ENCODE measurements at regions not wholly inside any gene's neighbourhood (a gene's known extent, or its start where the extent isn't known, plus 50 kb on each side); places are given as distances from the start of the nearest gene placed in this dataset.

DNA sequence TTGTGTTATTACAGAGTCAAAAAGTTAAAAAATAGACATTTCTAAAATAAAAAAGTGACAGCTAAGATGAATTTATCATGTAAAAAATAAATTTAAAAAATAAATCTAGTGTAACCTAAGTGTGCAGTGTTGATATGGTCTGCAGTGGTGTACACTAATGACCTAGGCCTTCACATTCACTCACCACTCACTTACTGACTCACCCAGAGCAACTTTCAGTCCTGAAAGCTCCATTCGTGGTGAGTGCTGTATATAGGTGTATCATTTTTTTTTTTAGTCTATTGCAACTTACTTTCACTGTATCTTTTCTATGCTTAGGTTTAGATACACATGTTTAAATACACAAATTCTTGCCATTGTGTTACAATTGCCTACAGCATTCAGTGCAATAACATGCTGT, 459.4 kb upstream of the ROBO1 start:
- TF ChIP-seq YY1 (IDR thresholded peaks at IDR 0.05) (no peak), RXRA (IDR thresholded peaks at IDR 0.05) (no peak), NR2F2 (IDR thresholded peaks at IDR 0.05) (no peak), EGR1 (IDR thresholded peaks at IDR 0.05; ENCODE audit: low read depth in 2 of 2) (no peak), GABPA (IDR thresholded peaks at IDR 0.05 in 1 of 2, conservative IDR thresholded peaks at IDR 0.05 in 1 of 2) (no peak)
- TF ChIP-seq, protein P1, sequence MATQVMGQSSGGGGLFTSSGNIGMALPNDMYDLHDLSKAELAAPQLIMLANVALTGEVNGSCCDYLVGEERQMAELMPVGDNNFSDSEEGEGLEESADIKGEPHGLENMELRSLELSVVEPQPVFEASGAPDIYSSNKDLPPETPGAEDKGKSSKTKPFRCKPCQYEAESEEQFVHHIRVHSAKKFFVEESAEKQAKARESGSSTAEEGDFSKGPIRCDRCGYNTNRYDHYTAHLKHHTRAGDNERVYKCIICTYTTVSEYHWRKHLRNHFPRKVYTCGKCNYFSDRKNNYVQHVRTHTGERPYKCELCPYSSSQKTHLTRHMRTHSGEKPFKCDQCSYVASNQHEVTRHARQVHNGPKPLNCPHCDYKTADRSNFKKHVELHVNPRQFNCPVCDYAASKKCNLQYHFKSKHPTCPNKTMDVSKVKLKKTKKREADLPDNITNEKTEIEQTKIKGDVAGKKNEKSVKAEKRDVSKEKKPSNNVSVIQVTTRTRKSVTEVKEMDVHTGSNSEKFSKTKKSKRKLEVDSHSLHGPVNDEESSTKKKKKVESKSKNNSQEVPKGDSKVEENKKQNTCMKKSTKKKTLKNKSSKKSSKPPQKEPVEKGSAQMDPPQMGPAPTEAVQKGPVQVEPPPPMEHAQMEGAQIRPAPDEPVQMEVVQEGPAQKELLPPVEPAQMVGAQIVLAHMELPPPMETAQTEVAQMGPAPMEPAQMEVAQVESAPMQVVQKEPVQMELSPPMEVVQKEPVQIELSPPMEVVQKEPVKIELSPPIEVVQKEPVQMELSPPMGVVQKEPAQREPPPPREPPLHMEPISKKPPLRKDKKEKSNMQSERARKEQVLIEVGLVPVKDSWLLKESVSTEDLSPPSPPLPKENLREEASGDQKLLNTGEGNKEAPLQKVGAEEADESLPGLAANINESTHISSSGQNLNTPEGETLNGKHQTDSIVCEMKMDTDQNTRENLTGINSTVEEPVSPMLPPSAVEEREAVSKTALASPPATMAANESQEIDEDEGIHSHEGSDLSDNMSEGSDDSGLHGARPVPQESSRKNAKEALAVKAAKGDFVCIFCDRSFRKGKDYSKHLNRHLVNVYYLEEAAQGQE (IDR thresholded peaks at IDR 0.05), result no peak
- TF ChIP-seq, protein P2, sequence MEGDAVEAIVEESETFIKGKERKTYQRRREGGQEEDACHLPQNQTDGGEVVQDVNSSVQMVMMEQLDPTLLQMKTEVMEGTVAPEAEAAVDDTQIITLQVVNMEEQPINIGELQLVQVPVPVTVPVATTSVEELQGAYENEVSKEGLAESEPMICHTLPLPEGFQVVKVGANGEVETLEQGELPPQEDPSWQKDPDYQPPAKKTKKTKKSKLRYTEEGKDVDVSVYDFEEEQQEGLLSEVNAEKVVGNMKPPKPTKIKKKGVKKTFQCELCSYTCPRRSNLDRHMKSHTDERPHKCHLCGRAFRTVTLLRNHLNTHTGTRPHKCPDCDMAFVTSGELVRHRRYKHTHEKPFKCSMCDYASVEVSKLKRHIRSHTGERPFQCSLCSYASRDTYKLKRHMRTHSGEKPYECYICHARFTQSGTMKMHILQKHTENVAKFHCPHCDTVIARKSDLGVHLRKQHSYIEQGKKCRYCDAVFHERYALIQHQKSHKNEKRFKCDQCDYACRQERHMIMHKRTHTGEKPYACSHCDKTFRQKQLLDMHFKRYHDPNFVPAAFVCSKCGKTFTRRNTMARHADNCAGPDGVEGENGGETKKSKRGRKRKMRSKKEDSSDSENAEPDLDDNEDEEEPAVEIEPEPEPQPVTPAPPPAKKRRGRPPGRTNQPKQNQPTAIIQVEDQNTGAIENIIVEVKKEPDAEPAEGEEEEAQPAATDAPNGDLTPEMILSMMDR (IDR thresholded peaks at IDR 0.05; ENCODE audit: low read depth, low read length, missing input control), result no peak
- H3K36me3 ChIP-seq (ENCODE audit: control insufficient read depth in 4 of 4, insufficient read depth in 3 of 4, low read depth in 1 of 4, low read length in 3 of 4), result no peaks in the 10 kb centered on the region
- no peak overlapping the region for H3K27ac ChIP-seq (ENCODE audit: low read depth in 1 of 2, low read length in 2 of 2)
- H3K9ac ChIP-seq (ENCODE audit: low read depth in 1 of 2, low read length in 2 of 2), result no peak overlapping the region
- H3K4me3 ChIP-seq (ENCODE audit: low read depth in 1 of 3, low read length in 3 of 3), result no peak overlapping the region
- no peak for DNase-seq (ENCODE audit: low spot score)
- no peaks in the 10 kb centered on the region for H3K9me3 ChIP-seq (ENCODE audit: control insufficient read depth in 4 of 4, low read length in 3 of 4)
- H3K27me3 ChIP-seq (ENCODE audit: control insufficient read depth in 4 of 4, insufficient read depth in 4 of 4, low read length in 3 of 4), result no peaks in the 10 kb centered on the region
- WGBS, result 73% methylated on average over 1 of the region's 1 CpG
- peaks cover 0 to under 1% (median 0%) of the 10 kb centered on the region in 4 donors for H3K4me1 ChIP-seq (ENCODE audit: control insufficient read depth in 4 of 4, insufficient read depth in 4 of 4, low read length in 3 of 4)

DNA sequence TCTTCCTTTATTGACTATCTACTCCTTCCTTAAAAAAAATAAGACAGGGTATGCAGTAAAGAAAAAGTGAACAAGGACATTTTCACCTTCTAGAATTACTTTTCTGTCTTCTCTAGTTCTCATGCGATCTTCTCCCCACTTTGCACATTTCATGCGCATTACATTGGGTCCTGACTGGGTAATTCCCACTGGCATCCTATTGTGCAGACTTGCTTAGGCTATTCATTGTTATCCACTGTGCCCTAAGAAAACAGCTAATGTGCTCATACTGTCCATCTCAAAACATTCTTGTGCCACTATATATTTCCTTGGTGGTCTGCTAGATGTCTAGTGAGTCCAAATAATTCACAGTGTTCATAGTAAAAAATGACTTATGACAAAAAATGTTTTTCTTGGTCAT, 447.4 kb upstream of the ROBO1 start:
- 68% methylated on average over 2 of the region's 2 CpGs for WGBS
- Histone ChIP-seq H3K4me3 (ENCODE audit: low read depth in 1 of 3, low read length in 3 of 3) (no peak overlapping the region), H3K9ac (ENCODE audit: low read depth in 1 of 2, low read length in 2 of 2) (no peak overlapping the region), H3K27me3 (ENCODE audit: control insufficient read depth in 4 of 4, insufficient read depth in 4 of 4, low read length in 3 of 4) (peaks cover 0 to 2% (median 0%) of the 10 kb centered on the region in 4 donors), H3K9me3 (ENCODE audit: control insufficient read depth in 4 of 4, low read length in 3 of 4) (no peaks in the 10 kb centered on the region), H3K36me3 (ENCODE audit: control insufficient read depth in 4 of 4, insufficient read depth in 3 of 4, low read depth in 1 of 4, low read length in 3 of 4) (no peaks in the 10 kb centered on the region), H3K4me1 (ENCODE audit: control insufficient read depth in 4 of 4, insufficient read depth in 4 of 4, low read length in 3 of 4) (no peaks in the 10 kb centered on the region), H3K27ac (ENCODE audit: low read depth in 1 of 2, low read length in 2 of 2) (no peak overlapping the region)
- TF ChIP-seq HNF4A (conservative IDR thresholded peaks at IDR 0.05) (no peak), RXRA (IDR thresholded peaks at IDR 0.05) (no peak), GABPA (IDR thresholded peaks at IDR 0.05 in 1 of 2, conservative IDR thresholded peaks at IDR 0.05 in 1 of 2) (no peak), HNF4G (IDR thresholded peaks at IDR 0.05) (no peak), TAF1 (conservative IDR thresholded peaks at IDR 0.05) (no peak), FOXA2 (IDR thresholded peaks at IDR 0.05) (no peak), RAD21 (IDR thresholded peaks at IDR 0.05) (no peak), NR2F2 (IDR thresholded peaks at IDR 0.05) (no peak)
- TF ChIP-seq, protein P3, sequence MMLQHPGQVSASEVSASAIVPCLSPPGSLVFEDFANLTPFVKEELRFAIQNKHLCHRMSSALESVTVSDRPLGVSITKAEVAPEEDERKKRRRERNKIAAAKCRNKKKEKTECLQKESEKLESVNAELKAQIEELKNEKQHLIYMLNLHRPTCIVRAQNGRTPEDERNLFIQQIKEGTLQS (IDR thresholded peaks at IDR 0.05), result no peak
- TF ChIP-seq, protein P4, sequence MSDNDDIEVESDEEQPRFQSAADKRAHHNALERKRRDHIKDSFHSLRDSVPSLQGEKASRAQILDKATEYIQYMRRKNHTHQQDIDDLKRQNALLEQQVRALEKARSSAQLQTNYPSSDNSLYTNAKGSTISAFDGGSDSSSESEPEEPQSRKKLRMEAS (IDR thresholded peaks at IDR 0.05), result no peak
- TF ChIP-seq, protein P1 (IDR thresholded peaks at IDR 0.05), result no peak
- TF ChIP-seq, protein P5, sequence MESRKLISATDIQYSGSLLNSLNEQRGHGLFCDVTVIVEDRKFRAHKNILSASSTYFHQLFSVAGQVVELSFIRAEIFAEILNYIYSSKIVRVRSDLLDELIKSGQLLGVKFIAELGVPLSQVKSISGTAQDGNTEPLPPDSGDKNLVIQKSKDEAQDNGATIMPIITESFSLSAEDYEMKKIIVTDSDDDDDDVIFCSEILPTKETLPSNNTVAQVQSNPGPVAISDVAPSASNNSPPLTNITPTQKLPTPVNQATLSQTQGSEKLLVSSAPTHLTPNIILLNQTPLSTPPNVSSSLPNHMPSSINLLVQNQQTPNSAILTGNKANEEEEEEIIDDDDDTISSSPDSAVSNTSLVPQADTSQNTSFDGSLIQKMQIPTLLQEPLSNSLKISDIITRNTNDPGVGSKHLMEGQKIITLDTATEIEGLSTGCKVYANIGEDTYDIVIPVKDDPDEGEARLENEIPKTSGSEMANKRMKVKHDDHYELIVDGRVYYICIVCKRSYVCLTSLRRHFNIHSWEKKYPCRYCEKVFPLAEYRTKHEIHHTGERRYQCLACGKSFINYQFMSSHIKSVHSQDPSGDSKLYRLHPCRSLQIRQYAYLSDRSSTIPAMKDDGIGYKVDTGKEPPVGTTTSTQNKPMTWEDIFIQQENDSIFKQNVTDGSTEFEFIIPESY (IDR thresholded peaks at IDR 0.05), result no peak
- no peak for DNase-seq (ENCODE audit: low spot score)
